B cell (primary cell): ENCODE measurements at regions not wholly inside any gene's neighbourhood (a gene's known extent, or its start where the extent isn't known, plus 50 kb on each side); places are given as distances from the start of the nearest gene placed in this dataset.

ENCODE experiments used
- ATAC-seq: fragments of 200-7000 bp; cut with Tn5 transposase; one replicate; pipeline ENCODE4 v1.10.0; 2021; ENCODE audit warnings: low read depth, mild to moderate bottlenecking, moderate number of reproducible peaks, moderate library complexity
- CTCF ChIA-PET: fragments of 350-600 bp; sonication (Branson Sonifier 250); formaldehyde crosslinking; loops from one replicate; lab custom pipeline; 2021; ENCODE audit warnings: antibody characterized with exemption, inconsistent platforms; lab: Charles Lee
- POLR2A ChIA-PET: fragments of 350-600 bp; sonication (Branson Sonifier 250); formaldehyde crosslinking; loops from one replicate; lab custom pipeline; 2021; ENCODE audit warnings: antibody characterized with exemption; lab: Charles Lee
- DNase-seq: peaks from one replicate; pipeline ENCODE4 v3.0.0; 2013
- H2AFZ ChIP-seq: 2 replicates; pipeline ENCODE4 v1.6.1; 2012; ENCODE audit warnings: mild to moderate bottlenecking, low read depth, low read length; ENCODE audit not compliant: insufficient read depth, poor library complexity, severe bottlenecking
- H3K27ac ChIP-seq, 2 donors: 1 replicate in 1 of 2; 2 replicates in 1 of 2; pipeline ENCODE4 v1.5.1; 2012 to 2013; ENCODE audit warnings: low read length in 2 of 2, mild to moderate bottlenecking in 2 of 2, moderate library complexity in 1 of 2
- H3K27me3 ChIP-seq, 4 experiments: fragments of 200-600 bp in 1 of 4; sonication (generic) in 1 of 4; replicated peaks in 1 of 4; 1 replicate in 2 of 4; 2 replicates in 2 of 4; pipeline versions ENCODE4 v1.6.1 to v1.7.0; 2013 to 2016; ENCODE audit warnings: low read length in 3 of 4, mild to moderate bottlenecking in 2 of 4, mixed read lengths in 1 of 4, moderate library complexity in 1 of 4; ENCODE audit not compliant: insufficient read depth in 4 of 4, control insufficient read depth in 3 of 4; ENCODE audit errors: control extremely low read depth in 1 of 4
- H3K36me3 ChIP-seq, 2 experiments: replicated peaks in 1 of 2; 1 replicate in 1 of 2; 2 replicates in 1 of 2; pipeline versions ENCODE4 v1.6.1 to v1.7.1; 2013; ENCODE audit warnings: low read length in 1 of 2; ENCODE audit not compliant: insufficient read depth in 2 of 2, control insufficient read depth in 1 of 2; ENCODE audit errors: control extremely low read depth in 1 of 2, extremely low read depth in 1 of 2
- H3K4me1 ChIP-seq, 2 donors: fragments of 200-600 bp in 1 of 2; sonication (generic) in 1 of 2; 1 replicate in 1 of 2; 2 replicates in 1 of 2; pipeline versions ENCODE4 v1.5.1 to v1.6.1; 2013 to 2017; ENCODE audit warnings: low read length in 2 of 2; ENCODE audit not compliant: control insufficient read depth in 2 of 2, insufficient read depth in 2 of 2
- H3K4me2 ChIP-seq: replicated peaks from 2 replicates; pipeline ENCODE3; 2012; ENCODE audit warnings: mild to moderate bottlenecking, low read depth, low read length; ENCODE audit not compliant: poor library complexity, severe bottlenecking
- H3K4me3 ChIP-seq, 5 experiments: fragments of 200-600 bp in 1 of 5; sonication (generic) in 1 of 5; 1 replicate in 3 of 5; 2 replicates in 2 of 5; pipeline versions ENCODE4 v1.5.1 to v1.7.0; 2011 to 2016; ENCODE audit warnings: low read length in 4 of 5, mild to moderate bottlenecking in 4 of 5, low read depth in 2 of 5, control low read depth in 1 of 5, moderate library complexity in 1 of 5; ENCODE audit not compliant: insufficient read depth in 1 of 5; ENCODE audit errors: control extremely low read depth in 1 of 5, extremely low read depth in 1 of 5
- H3K79me2 ChIP-seq: fragments of 200-600 bp; sonication (generic); one replicate; pipeline ENCODE4 v1.6.0; 2016; ENCODE audit warnings: low read length; ENCODE audit not compliant: control insufficient read depth, insufficient read depth
- H3K9ac ChIP-seq: fragments of 200-600 bp; sonication (generic); 2 replicates; pipeline ENCODE4 v1.6.1; 2017; ENCODE audit warnings: mild to moderate bottlenecking, low read length, moderate library complexity
- H3K9me3 ChIP-seq, 3 donors: one replicate each; pipeline versions ENCODE4 v1.6.1 to v1.7.1; 2013; ENCODE audit warnings: low read length in 2 of 3; ENCODE audit not compliant: control insufficient read depth in 2 of 3, insufficient read depth in 1 of 3; ENCODE audit errors: control extremely low read depth in 1 of 3
- H4K20me1 ChIP-seq: 2 replicates; pipeline ENCODE4 v1.6.0; 2012; ENCODE audit warnings: mild to moderate bottlenecking, low read length; ENCODE audit not compliant: insufficient read depth, control insufficient read depth, poor library complexity, severe bottlenecking
- H3K27ac Mint-ChIP-seq: one replicate; pipeline ENCODE4 v1.8.0; 2021; ENCODE audit warnings: mixed read lengths
- H3K27me3 Mint-ChIP-seq: one replicate; pipeline ENCODE4 v1.8.0; 2021; ENCODE audit warnings: mixed read lengths
- H3K4me1 Mint-ChIP-seq: one replicate; pipeline ENCODE4 v1.8.0; 2021; ENCODE audit warnings: mixed read lengths
- H3K4me3 Mint-ChIP-seq: one replicate; pipeline ENCODE4 v1.8.0; 2021; ENCODE audit warnings: mixed read lengths
- H3K9me3 Mint-ChIP-seq: one replicate; pipeline ENCODE4 v1.8.0; 2022; ENCODE audit warnings: mixed read lengths; ENCODE audit not compliant: insufficient read depth
- EZH2 ChIP-seq: IDR thresholded peaks from 2 replicates; pipeline ENCODE4 v1.6.1; 2012; ENCODE audit warnings: borderline replicate concordance, low read depth, mild to moderate bottlenecking, moderate library complexity, low read length; ENCODE audit not compliant: insufficient read depth, poor library complexity, severe bottlenecking
- WGBS: methylation state at CpG from one replicate; pipeline ENCODE4 v1.1.5; 2013; ENCODE audit warnings: missing lambda C conversion rate; ENCODE audit not compliant: insufficient coverage; 5-methylcytosine and 5-hydroxymethylcytosine counted together
- intact Hi-C: fragments of 100-400 bp; cut with micrococcal nuclease; formaldehyde crosslinking; loops from one replicate; pipeline ENCODE4 v1.10.0; 2022
- TF ChIP-seq, protein P1 (sequence below): fragments of 200-600 bp; IDR thresholded peaks from one replicate; pipeline ENCODE4 v1.8.0; 2022; ENCODE audit warnings: antibody characterized with exemption, mild to moderate bottlenecking

DNA sequence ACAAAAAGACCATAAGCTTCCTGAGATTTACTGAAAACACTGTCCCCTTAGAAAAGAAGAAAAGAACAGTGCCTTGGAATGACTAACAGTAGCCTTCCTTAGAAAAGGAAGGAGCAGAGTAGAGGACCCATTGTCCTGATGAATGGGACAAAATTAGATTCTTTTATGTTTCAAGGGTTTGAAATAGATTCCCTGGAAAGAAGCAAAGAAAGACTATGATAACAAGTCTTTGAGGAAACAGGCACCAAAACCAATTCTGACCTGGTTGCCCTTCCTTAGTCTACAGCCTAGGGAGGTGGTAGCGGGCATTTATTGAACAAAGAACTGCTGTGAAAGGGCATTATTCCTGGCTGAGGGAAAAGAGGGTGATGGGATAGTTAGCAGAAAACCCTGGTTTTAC, 1024.8 kb downstream of the TBL1XR1 start:
- no peaks in the 10 kb centered on the region for H3K4me1 ChIP-seq
- H2AFZ ChIP-seq: no peak overlapping the region
- no peaks in the 10 kb centered on the region for H3K4me1 Mint-ChIP-seq
- H3K9ac ChIP-seq: no peak overlapping the region
- CTCF ChIA-PET: no interaction called here
- no peak overlapping the region for H3K27ac ChIP-seq
- peaks cover 0 to 1% (median 0%) of the 10 kb centered on the region in 3 donors for H3K9me3 ChIP-seq
- no peak overlapping the region for H3K4me3 Mint-ChIP-seq
- WGBS: 100% methylated on average over 1 of the region's 1 CpG
- ATAC-seq: no peak
- no peaks in the 10 kb centered on the region for H3K36me3 ChIP-seq
- POLR2A ChIA-PET: no interaction called here
- no peak for DNase-seq
- H3K4me2 ChIP-seq: no peak overlapping the region
- no peaks in the 10 kb centered on the region for H3K79me2 ChIP-seq
- no peaks in the 10 kb centered on the region for H3K27me3 ChIP-seq
- H3K4me3 ChIP-seq: no peak overlapping the region
- no peak overlapping the region for H3K27ac Mint-ChIP-seq
- H3K9me3 Mint-ChIP-seq: peaks cover 2% of the 10 kb centered on the region
- H4K20me1 ChIP-seq: no peaks in the 10 kb centered on the region
- no peaks in the 10 kb centered on the region for H3K27me3 Mint-ChIP-seq
- intact Hi-C loops: no loop called here
- TF ChIP-seq, protein P1, sequence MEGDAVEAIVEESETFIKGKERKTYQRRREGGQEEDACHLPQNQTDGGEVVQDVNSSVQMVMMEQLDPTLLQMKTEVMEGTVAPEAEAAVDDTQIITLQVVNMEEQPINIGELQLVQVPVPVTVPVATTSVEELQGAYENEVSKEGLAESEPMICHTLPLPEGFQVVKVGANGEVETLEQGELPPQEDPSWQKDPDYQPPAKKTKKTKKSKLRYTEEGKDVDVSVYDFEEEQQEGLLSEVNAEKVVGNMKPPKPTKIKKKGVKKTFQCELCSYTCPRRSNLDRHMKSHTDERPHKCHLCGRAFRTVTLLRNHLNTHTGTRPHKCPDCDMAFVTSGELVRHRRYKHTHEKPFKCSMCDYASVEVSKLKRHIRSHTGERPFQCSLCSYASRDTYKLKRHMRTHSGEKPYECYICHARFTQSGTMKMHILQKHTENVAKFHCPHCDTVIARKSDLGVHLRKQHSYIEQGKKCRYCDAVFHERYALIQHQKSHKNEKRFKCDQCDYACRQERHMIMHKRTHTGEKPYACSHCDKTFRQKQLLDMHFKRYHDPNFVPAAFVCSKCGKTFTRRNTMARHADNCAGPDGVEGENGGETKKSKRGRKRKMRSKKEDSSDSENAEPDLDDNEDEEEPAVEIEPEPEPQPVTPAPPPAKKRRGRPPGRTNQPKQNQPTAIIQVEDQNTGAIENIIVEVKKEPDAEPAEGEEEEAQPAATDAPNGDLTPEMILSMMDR: no peak
- no peak for TF ChIP-seq EZH2

DNA sequence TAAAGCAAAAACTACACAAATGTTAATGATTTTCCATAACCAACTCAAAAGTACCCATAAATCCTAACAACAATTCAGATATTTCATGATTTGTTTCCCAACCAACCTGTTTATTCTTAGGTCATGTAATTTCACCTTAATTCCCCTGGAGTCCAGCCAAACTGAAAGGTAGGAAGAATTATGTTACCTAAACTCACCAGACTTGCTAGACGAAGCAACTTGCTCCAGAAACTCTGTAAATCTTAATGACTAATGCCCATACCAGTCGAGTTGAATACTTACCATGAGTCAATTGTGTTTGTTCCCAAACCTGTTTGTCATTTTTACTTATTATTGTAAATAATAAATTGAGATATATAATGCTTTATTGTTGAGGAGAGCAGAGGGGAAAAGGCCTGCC, 1030.0 kb downstream of the TBL1XR1 start:
- intact Hi-C loops: no loop called here
- no peak overlapping the region for H3K4me2 ChIP-seq
- DNase-seq: no peak
- H3K79me2 ChIP-seq: no peaks in the 10 kb centered on the region
- ChIA-PET POLR2A (no interaction called here), CTCF (no interaction called here)
- H3K27ac Mint-ChIP-seq: no peak overlapping the region
- no peak overlapping the region for H3K4me3 ChIP-seq
- H3K36me3 ChIP-seq: no peaks in the 10 kb centered on the region
- H3K9me3 ChIP-seq: no peaks in the 10 kb centered on the region
- TF ChIP-seq, protein P1: no peak
- TF ChIP-seq EZH2: no peak
- no peak overlapping the region for H3K9ac ChIP-seq
- no peaks in the 10 kb centered on the region for H3K27me3 ChIP-seq
- peaks cover 8% of the 10 kb centered on the region for H3K9me3 Mint-ChIP-seq
- H3K4me3 Mint-ChIP-seq: no peak overlapping the region
- no peak overlapping the region for H2AFZ ChIP-seq
- no CpG with 5 or more reads among the region's 2 CpGs for WGBS
- no peaks in the 10 kb centered on the region for H3K4me1 ChIP-seq
- no peaks in the 10 kb centered on the region for H4K20me1 ChIP-seq
- no peak overlapping the region for H3K27ac ChIP-seq
- no peak for ATAC-seq
- H3K4me1 Mint-ChIP-seq: no peaks in the 10 kb centered on the region
- no peaks in the 10 kb centered on the region for H3K27me3 Mint-ChIP-seq
